ENCODE measurements at regions not wholly inside any gene's neighbourhood (a gene's known extent, or its start where the extent isn't known, plus 50 kb on each side); places are given as distances from the start of the nearest gene placed in this dataset.

DNA sequence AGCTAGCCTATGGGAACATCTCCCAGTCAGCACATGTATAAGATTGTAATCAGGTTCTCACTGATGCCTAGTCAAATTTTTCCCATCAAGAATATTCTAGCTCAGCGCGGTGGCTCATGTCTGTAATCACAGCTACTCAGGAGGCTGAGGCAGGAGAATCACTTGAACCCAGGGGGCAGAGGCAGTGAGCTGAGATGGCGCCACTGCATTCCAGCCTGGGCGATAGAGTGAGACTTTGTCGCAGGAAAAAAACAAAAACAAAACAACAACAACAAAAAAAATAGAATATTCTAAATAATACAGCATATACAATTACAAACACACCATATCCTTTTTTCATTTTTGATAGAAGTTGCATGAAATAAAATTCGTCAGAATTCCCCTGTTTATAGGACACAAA is 67.5 kb upstream of the MYCN start:
- H3K4me2 ChIP-seq (ENCODE audit: low read length) = no peak overlapping the region
- no peaks in the 10 kb centered on the region for H3K9me3 ChIP-seq (ENCODE audit: insufficient read depth, low read length)
- H3K9ac ChIP-seq (ENCODE audit: low read length) = no peak overlapping the region

DNA sequence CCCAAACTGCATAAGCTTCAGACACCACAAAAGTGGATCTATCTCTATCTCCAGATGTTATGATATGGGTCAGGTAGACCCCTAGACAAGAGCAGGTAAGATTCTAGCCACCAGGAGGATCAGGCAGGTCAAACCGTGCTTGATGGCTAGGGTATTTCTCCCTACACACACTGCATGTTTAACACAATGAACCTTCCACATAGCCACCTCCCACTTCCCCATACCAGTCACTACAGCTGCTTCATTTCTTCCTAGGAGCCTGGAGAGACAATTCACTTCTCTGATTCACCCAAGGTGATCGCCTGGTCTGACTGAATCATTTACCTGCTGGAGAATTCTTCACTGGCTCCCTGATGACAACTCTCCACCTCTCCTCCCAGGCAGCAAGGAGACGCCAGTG is 66.0 kb upstream of the MYCN start:
- no peaks in the 10 kb centered on the region for H3K79me2 ChIP-seq (ENCODE audit: low read length)
- TF ChIP-seq, protein P1, sequence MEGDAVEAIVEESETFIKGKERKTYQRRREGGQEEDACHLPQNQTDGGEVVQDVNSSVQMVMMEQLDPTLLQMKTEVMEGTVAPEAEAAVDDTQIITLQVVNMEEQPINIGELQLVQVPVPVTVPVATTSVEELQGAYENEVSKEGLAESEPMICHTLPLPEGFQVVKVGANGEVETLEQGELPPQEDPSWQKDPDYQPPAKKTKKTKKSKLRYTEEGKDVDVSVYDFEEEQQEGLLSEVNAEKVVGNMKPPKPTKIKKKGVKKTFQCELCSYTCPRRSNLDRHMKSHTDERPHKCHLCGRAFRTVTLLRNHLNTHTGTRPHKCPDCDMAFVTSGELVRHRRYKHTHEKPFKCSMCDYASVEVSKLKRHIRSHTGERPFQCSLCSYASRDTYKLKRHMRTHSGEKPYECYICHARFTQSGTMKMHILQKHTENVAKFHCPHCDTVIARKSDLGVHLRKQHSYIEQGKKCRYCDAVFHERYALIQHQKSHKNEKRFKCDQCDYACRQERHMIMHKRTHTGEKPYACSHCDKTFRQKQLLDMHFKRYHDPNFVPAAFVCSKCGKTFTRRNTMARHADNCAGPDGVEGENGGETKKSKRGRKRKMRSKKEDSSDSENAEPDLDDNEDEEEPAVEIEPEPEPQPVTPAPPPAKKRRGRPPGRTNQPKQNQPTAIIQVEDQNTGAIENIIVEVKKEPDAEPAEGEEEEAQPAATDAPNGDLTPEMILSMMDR (IDR thresholded peaks at IDR 0.05; ENCODE audit: low read depth, low read length) = no peak
- TF ChIP-seq EZH2phosphoT487 (IDR thresholded peaks at IDR 0.05; ENCODE audit: low read depth) = no peak
- no peaks in the 10 kb centered on the region for H3K4me1 ChIP-seq (ENCODE audit: low read length)
- no peaks in the 10 kb centered on the region for H3K9me3 ChIP-seq (ENCODE audit: insufficient read depth, low read length)
- no peaks in the 10 kb centered on the region for H3K36me3 ChIP-seq (replicated peaks; ENCODE audit: low read depth, low read length)
- H3K9ac ChIP-seq (ENCODE audit: low read length) = no peak overlapping the region
- H3K27ac ChIP-seq (ENCODE audit: low read length) = no peak overlapping the region
- no peak overlapping the region for H3K4me3 ChIP-seq (ENCODE audit: low read length)
- no peak overlapping the region for H3K4me2 ChIP-seq (ENCODE audit: low read length)
- no peaks in the 10 kb centered on the region for H4K20me1 ChIP-seq (ENCODE audit: insufficient read depth, low read length)
- no peak overlapping the region for H2AFZ ChIP-seq (ENCODE audit: low read depth, low read length)
- H3K27me3 ChIP-seq (ENCODE audit: low read depth, low read length) = no peaks in the 10 kb centered on the region

More for the DNA sequence above, 67.5 kb upstream of the MYCN start:
- Histone ChIP-seq H2AFZ (ENCODE audit: low read depth, low read length) (no peak overlapping the region), H3K4me1 (ENCODE audit: low read length) (no peaks in the 10 kb centered on the region), H3K27me3 (ENCODE audit: low read depth, low read length) (no peaks in the 10 kb centered on the region), H4K20me1 (ENCODE audit: insufficient read depth, low read length) (no peaks in the 10 kb centered on the region), H3K79me2 (ENCODE audit: low read length) (no peaks in the 10 kb centered on the region), H3K27ac (ENCODE audit: low read length) (no peak overlapping the region), H3K36me3 (replicated peaks; ENCODE audit: low read depth, low read length) (no peaks in the 10 kb centered on the region), H3K4me3 (ENCODE audit: low read length) (no peak overlapping the region)
- TF ChIP-seq, protein P1 (IDR thresholded peaks at IDR 0.05; ENCODE audit: low read depth, low read length) = no peak
- TF ChIP-seq EZH2phosphoT487 (IDR thresholded peaks at IDR 0.05; ENCODE audit: low read depth) = no peak

DNA sequence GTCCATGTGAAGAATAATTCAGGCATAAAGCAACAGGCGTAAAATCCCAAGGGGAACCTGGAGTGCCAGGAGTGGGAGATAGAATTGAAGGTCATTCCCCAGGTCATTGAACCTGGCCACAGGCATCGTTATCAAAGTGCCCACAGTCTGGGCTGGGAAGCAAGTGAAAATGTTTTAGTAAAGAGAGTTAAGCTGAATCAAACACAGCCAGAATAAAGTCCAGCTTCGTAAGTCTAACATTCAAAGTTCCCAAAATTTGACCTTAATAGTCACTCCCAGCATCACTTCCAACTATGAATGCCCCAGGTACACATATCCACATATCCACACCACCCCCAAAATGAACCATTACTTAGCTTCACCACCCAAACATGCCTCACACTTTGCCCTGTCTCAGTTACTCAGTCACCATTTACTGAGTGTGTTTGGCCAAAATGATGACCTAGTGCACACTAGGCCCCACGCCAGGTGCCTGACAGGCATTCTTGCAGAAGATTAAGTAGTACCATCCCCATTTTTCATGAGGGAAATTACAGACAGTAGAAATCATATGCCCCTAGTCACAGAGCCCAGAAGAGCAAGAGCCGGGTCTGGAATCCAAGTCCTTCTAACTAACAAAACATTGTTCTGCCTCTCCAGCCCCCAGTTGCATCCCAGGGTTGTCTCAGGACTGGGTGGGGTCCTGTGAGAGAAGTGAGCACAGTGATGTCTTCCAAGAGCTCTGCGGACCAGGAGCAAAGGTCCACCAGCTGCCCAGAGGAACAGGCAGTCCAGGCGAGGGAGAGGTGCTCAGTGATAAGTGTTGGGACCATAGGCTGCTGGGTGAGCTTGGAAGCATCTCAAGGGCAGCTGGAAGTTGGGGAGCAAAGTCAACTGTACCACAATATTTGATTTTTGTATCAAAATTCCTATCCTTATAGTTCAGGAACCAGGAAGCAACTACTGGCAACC is 65.2 kb upstream of the MYCN start:
- H3K4me3 ChIP-seq (ENCODE audit: low read length) = no peak overlapping the region
- no peak overlapping the region for H3K27ac ChIP-seq (ENCODE audit: low read length)
- H3K79me2 ChIP-seq (ENCODE audit: low read length) = no peaks in the 10 kb centered on the region
- no peak overlapping the region for H3K9ac ChIP-seq (ENCODE audit: low read length)
- H3K36me3 ChIP-seq (replicated peaks; ENCODE audit: low read depth, low read length) = no peaks in the 10 kb centered on the region
- TF ChIP-seq, protein P1 (IDR thresholded peaks at IDR 0.05; ENCODE audit: low read depth, low read length) = no peak
- no peak for TF ChIP-seq EZH2phosphoT487 (IDR thresholded peaks at IDR 0.05; ENCODE audit: low read depth)
- no peak overlapping the region for H2AFZ ChIP-seq (ENCODE audit: low read depth, low read length)
- no peaks in the 10 kb centered on the region for H3K4me1 ChIP-seq (ENCODE audit: low read length)
- H4K20me1 ChIP-seq (ENCODE audit: insufficient read depth, low read length) = no peaks in the 10 kb centered on the region
- H3K4me2 ChIP-seq (ENCODE audit: low read length) = no peak overlapping the region
- no peaks in the 10 kb centered on the region for H3K27me3 ChIP-seq (ENCODE audit: low read depth, low read length)
- no peaks in the 10 kb centered on the region for H3K9me3 ChIP-seq (ENCODE audit: insufficient read depth, low read length)

DNA sequence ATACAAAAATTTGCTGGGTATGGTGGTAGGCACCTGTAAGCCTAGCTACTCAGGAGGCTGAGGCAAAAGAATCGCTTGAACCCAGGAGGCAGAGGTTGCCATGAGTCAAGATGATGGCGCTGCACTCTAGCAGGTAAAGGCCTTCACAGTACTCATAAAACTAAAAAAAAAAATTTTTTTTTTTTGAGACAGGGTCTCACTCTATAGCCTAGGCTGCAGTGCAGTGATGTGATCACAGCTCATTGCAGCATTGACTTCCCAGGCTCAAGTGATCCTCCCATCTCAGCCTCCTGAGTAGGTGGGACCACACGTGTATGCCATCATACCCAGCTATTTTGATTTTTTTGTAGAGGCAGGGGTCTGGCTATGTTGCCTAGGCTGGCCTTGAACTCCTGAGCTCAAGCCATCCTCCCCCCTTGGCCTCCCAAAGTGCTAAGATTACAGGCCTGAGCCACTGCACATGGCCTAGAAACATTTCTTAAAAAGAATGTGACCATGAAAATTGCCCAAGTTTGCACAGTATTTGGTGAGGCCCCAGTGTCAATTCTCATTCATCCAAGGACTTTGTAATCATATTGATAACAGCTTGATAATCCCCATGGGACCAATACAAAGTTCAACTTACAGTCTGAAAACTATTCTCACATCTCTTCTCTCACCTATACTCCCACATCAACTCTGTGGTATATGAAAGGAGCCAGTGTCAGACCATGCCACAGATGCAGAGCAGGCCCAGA is 64.2 kb upstream of the MYCN start:
- Histone ChIP-seq H3K79me2 (ENCODE audit: low read length) (no peaks in the 10 kb centered on the region), H2AFZ (ENCODE audit: low read depth, low read length) (no peak overlapping the region), H3K9ac (ENCODE audit: low read length) (no peak overlapping the region), H3K4me1 (ENCODE audit: low read length) (no peaks in the 10 kb centered on the region), H3K27me3 (ENCODE audit: low read depth, low read length) (no peaks in the 10 kb centered on the region), H3K9me3 (ENCODE audit: insufficient read depth, low read length) (no peaks in the 10 kb centered on the region), H4K20me1 (ENCODE audit: insufficient read depth, low read length) (no peaks in the 10 kb centered on the region), H3K4me2 (ENCODE audit: low read length) (no peak overlapping the region), H3K36me3 (replicated peaks; ENCODE audit: low read depth, low read length) (no peaks in the 10 kb centered on the region), H3K4me3 (ENCODE audit: low read length) (no peak overlapping the region), H3K27ac (ENCODE audit: low read length) (no peak overlapping the region)
- TF ChIP-seq, protein P1 (IDR thresholded peaks at IDR 0.05; ENCODE audit: low read depth, low read length) = no peak
- TF ChIP-seq EZH2phosphoT487 (IDR thresholded peaks at IDR 0.05; ENCODE audit: low read depth) = no peak

Data from OCI-LY3 (cell line).